ENCODE measurements at regions not wholly inside any gene's neighbourhood (a gene's known extent, or its start where the extent isn't known, plus 50 kb on each side); places are given as distances from the start of the nearest gene placed in this dataset.

GRCh38 chr13:97736436-97736835 is 217.0 kb upstream of the IPO5 start:
- POLR2A ChIA-PET (ENCODE audit: unreplicated experiment): no interaction called here
- Histone ChIP-seq H3K18ac (ENCODE audit: low read depth, low read length) (no peak overlapping the region), H3K56ac (ENCODE audit: extremely low read depth, insufficient read depth, low read length) (no peak overlapping the region), H3K79me1 (ENCODE audit: low read depth in 1 of 2, low read length in 2 of 2) (no peaks in the 10 kb centered on the region), H3K27ac (ENCODE audit: insufficient read depth, low read length) (no peak overlapping the region), H3K9me3 (ENCODE audit: control insufficient read depth, insufficient read depth, low read length) (no peaks in the 10 kb centered on the region), H2AK5ac (ENCODE audit: low read depth, low read length) (no peak overlapping the region), H3K36me3 (ENCODE audit: control insufficient read depth, insufficient read depth, low read length) (no peaks in the 10 kb centered on the region), H4K8ac (ENCODE audit: low read depth in 2 of 2, low read length in 2 of 2) (no peak overlapping the region), H3K4me2 (ENCODE audit: low read depth, low read length) (no peak overlapping the region), H3K23ac (ENCODE audit: low read depth, low read length) (no peak overlapping the region), H4K20me1 (ENCODE audit: insufficient read depth, low read length) (no peaks in the 10 kb centered on the region), H2AFZ (replicated peaks; ENCODE audit: low read length, poor library complexity) (no peak overlapping the region), H3K4ac (ENCODE audit: low read depth, low read length) (no peak overlapping the region), H3K9ac (ENCODE audit: low read depth, low read length) (no peak overlapping the region), H3K27me3 (ENCODE audit: control insufficient read depth, insufficient read depth, low read length) (peaks cover 1% of the 10 kb centered on the region; the same call in 1 of the 2 replicates), H2BK5ac (ENCODE audit: low read depth, low read length, poor library complexity, severe bottlenecking) (no peak overlapping the region), H2BK20ac (ENCODE audit: low read depth, low read length) (no peak overlapping the region), H2BK15ac (ENCODE audit: low read depth, low read length) (no peak overlapping the region), H2AK9ac (replicated peaks; ENCODE audit: low read depth, low read length, poor library complexity) (no peak overlapping the region), H3K14ac (replicated peaks; ENCODE audit: low read depth, low read length) (no peak overlapping the region), H4K5ac (ENCODE audit: low read depth, low read length) (no peak overlapping the region), H2BK120ac (ENCODE audit: low read depth, low read length) (no peak overlapping the region), H4K91ac (ENCODE audit: insufficient read depth, low read depth, low read length) (no peak overlapping the region), H3K4me1 (ENCODE audit: control insufficient read depth, insufficient read depth, low read length) (no peaks in the 10 kb centered on the region), H3K9me1 (ENCODE audit: insufficient read depth, low read length) (no peaks in the 10 kb centered on the region), H3K4me3 (ENCODE audit: insufficient read depth, low read depth, low read length) (no peak overlapping the region)
- in situ Hi-C loops (cut with MboI; ENCODE audit: low sequenced_read_pairs) (no loop called here), dilution Hi-C loops (cut with HindIII; ENCODE audit: low sequenced_read_pairs, unreplicated experiment) (no loop called here), intact Hi-C loops (cut with micrococcal nuclease) (no loop called here)
- TF ChIP-seq NFE2L2 (IDR thresholded peaks at IDR 0.05; ENCODE audit: low read depth, low read length) (no peak), SMC3 (IDR thresholded peaks at IDR 0.05; ENCODE audit: low read depth, low read length) (no peak), MAZ (IDR thresholded peaks at IDR 0.05; ENCODE audit: borderline replicate concordance, low read depth, low read length) (no peak), ELK1 (IDR thresholded peaks at IDR 0.05; ENCODE audit: borderline replicate concordance, low read depth, low read length) (no peak), RAD21 (IDR thresholded peaks at IDR 0.05; ENCODE audit: low read length) (no peak), USF2 (IDR thresholded peaks at IDR 0.05; ENCODE audit: low read depth, low read length) (no peak), CTCF (conservative IDR thresholded peaks at IDR 0.05; ENCODE audit: low read depth, low read length) (no peak), CHD1 (IDR thresholded peaks at IDR 0.05; ENCODE audit: low read depth, low read length) (no peak), FOS (IDR thresholded peaks at IDR 0.05; ENCODE audit: low read depth, low read length) (no peak), RFX5 (IDR thresholded peaks at IDR 0.05; ENCODE audit: low read depth, low read length) (no peak), CEBPB (IDR thresholded peaks at IDR 0.05; ENCODE audit: low read depth, low read length) (no peak), BHLHE40 (IDR thresholded peaks at IDR 0.05; ENCODE audit: low read depth, low read length) (no peak), MAFK (IDR thresholded peaks at IDR 0.05; ENCODE audit: low read depth, low read length) (no peak), POLR2A (IDR thresholded peaks at IDR 0.05; ENCODE audit: low read depth, low read length) (no peak), MXI1 (IDR thresholded peaks at IDR 0.05; ENCODE audit: borderline replicate concordance, low read depth, low read length) (no peak), RCOR1 (IDR thresholded peaks at IDR 0.05; ENCODE audit: insufficient replicate concordance, low read length) (no peak)
- CTCF ChIA-PET: no interaction called here
- WGBS, 2 experiments (ENCODE audit: extremely low coverage in 2 of 2, insufficient read length in 1 of 2): 90% methylated on average over 2 of the region's 5 CpGs; no CpG with 5 or more reads in 1 of the 2 experiments
- no TSS peak for BruUV-seq (replicated peaks)
- DNase-seq (no peak), ATAC-seq (ENCODE audit: low read depth) (no peak)
